SK-N-SH (cell line): ENCODE measurements at regions not wholly inside any gene's neighbourhood (a gene's known extent, or its start where the extent isn't known, plus 50 kb on each side); places are given as distances from the start of the nearest gene placed in this dataset.

Experiments
- CTCF ChIP-seq: fragments of 200-600 bp; sonication (generic); IDR thresholded peaks from 2 replicates; pipeline ENCODE4 v1.6.1; 2017; ENCODE audit warnings: antibody characterized with exemption, mild to moderate bottlenecking, moderate library complexity
- EP300 ChIP-seq, 2 experiments: IDR thresholded peaks; 2 replicates each; pipeline versions ENCODE4 v1.4.0 to v1.6.1; 2012; ENCODE audit warnings: borderline replicate concordance in 1 of 2, low read depth in 1 of 2, low read length in 1 of 2
- EZH2phosphoT487 ChIP-seq: fragments of 200-600 bp; sonication (generic); IDR thresholded peaks from 2 replicates; pipeline ENCODE4 v1.6.1; 2017; ENCODE audit warnings: low read depth, mixed run types, mild to moderate bottlenecking, antibody characterized with exemption, moderate library complexity, borderline replicate concordance
- NRF1 ChIP-seq: IDR thresholded peaks from 2 replicates; pipeline ENCODE4 v1.6.1; 2012; ENCODE audit warnings: low read depth, mild to moderate bottlenecking, low read length
- TEAD4 ChIP-seq: IDR thresholded peaks from 2 replicates; pipeline ENCODE4 v1.4.0; 2012; ENCODE audit warnings: mild to moderate bottlenecking, borderline replicate concordance; ENCODE audit not compliant: insufficient read depth
- TF ChIP-seq, protein P1 (sequence below): IDR thresholded peaks from 2 replicates; pipeline ENCODE4 v1.4.0; 2012; ENCODE audit warnings: low read depth, borderline replicate concordance

GRCh38 chr5:97937846-97938245 is 754.8 kb upstream of the RIOK2 start:
- TF ChIP-seq EZH2phosphoT487: no peak
- no peak for TF ChIP-seq EP300 (IDR thresholded peaks at IDR 0.05; ENCODE audit: borderline replicate concordance in 1 of 2, low read depth in 1 of 2, low read length in 1 of 2)
- TF ChIP-seq CTCF: no peak
- TF ChIP-seq, protein P1, sequence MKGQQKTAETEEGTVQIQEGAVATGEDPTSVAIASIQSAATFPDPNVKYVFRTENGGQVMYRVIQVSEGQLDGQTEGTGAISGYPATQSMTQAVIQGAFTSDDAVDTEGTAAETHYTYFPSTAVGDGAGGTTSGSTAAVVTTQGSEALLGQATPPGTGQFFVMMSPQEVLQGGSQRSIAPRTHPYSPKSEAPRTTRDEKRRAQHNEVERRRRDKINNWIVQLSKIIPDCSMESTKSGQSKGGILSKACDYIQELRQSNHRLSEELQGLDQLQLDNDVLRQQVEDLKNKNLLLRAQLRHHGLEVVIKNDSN: no peak
- TF ChIP-seq TEAD4: no peak
- TF ChIP-seq NRF1: no peak
